Common myeloid progenitor, CD34-positive (primary cell): ENCODE measurements at regions not wholly inside any gene's neighbourhood (a gene's known extent, or its start where the extent isn't known, plus 50 kb on each side); places are given as distances from the start of the nearest gene placed in this dataset.

ENCODE experiments used
- CTCF ChIA-PET: fragments of 350-600 bp; sonication (Branson Sonifier 250); formaldehyde crosslinking; loops from one replicate; lab custom pipeline; 2021; ENCODE audit warnings: antibody characterized with exemption; lab: Charles Lee
- POLR2A ChIA-PET: fragments of 350-600 bp; sonication (Branson Sonifier 250); formaldehyde crosslinking; loops from one replicate; lab custom pipeline; 2021; ENCODE audit warnings: antibody characterized with exemption; lab: Charles Lee
- DNase-seq, 3 donors: peaks; one replicate each; pipeline versions ENCODE4 v3.0.0 to v3.0.0-alpha.2; 2013
- H3K27ac ChIP-seq, 2 experiments: 1 replicate in 1 of 2; 2 replicates in 1 of 2; pipeline ENCODE4 v1.7.0; 2013; ENCODE audit warnings: inconsistent platforms in 2 of 2, low read length in 2 of 2, mild to moderate bottlenecking in 2 of 2, low read depth in 1 of 2, moderate library complexity in 1 of 2; ENCODE audit not compliant: severe bottlenecking in 2 of 2, insufficient read depth in 1 of 2, poor library complexity in 1 of 2
- H3K27me3 ChIP-seq, 5 experiments: replicated peaks in 2 of 5; 1 replicate in 3 of 5; 2 replicates in 2 of 5; pipeline versions ENCODE4 v1.6.1 to v1.7.0; 2013; ENCODE audit warnings: low read length in 4 of 5, mild to moderate bottlenecking in 2 of 5, moderate library complexity in 2 of 5, inconsistent platforms in 1 of 5; ENCODE audit not compliant: insufficient read depth in 5 of 5, control insufficient read depth in 4 of 5
- H3K36me3 ChIP-seq, 4 experiments: 1 replicate in 2 of 4; 2 replicates in 2 of 4; pipeline versions ENCODE4 v1.6.1 to v1.7.0; 2013; ENCODE audit warnings: low read length in 3 of 4, control low read depth in 1 of 4, mild to moderate bottlenecking in 1 of 4; ENCODE audit not compliant: control insufficient read depth in 4 of 4, insufficient read depth in 4 of 4
- H3K4me1 ChIP-seq, 4 experiments: 1 replicate in 3 of 4; 2 replicates in 1 of 4; pipeline versions ENCODE4 v1.6.1 to v1.7.1; 2013; ENCODE audit warnings: low read length in 3 of 4, mild to moderate bottlenecking in 3 of 4, control low read depth in 1 of 4, inconsistent platforms in 1 of 4, moderate library complexity in 1 of 4; ENCODE audit not compliant: control insufficient read depth in 4 of 4, insufficient read depth in 4 of 4; ENCODE audit errors: control extremely low read depth in 1 of 4
- H3K4me3 ChIP-seq, 7 experiments: 1 replicate in 4 of 7; 2 replicates in 3 of 7; pipeline versions ENCODE4 v1.5.1 to v1.7.0; 2013; ENCODE audit warnings: mild to moderate bottlenecking in 7 of 7, low read length in 6 of 7, moderate library complexity in 6 of 7, inconsistent platforms in 2 of 7, low read depth in 2 of 7, control low read depth in 1 of 7; ENCODE audit not compliant: insufficient read depth in 4 of 7, control insufficient read depth in 1 of 7; ENCODE audit errors: extremely low read depth in 1 of 7
- H3K9me3 ChIP-seq, 5 experiments: 1 replicate in 4 of 5; 2 replicates in 1 of 5; pipeline versions ENCODE4 v1.6.1 to v1.7.1; 2013; ENCODE audit warnings: low read length in 4 of 5, mild to moderate bottlenecking in 2 of 5, inconsistent platforms in 1 of 5, low read depth in 1 of 5, moderate library complexity in 1 of 5; ENCODE audit not compliant: control insufficient read depth in 4 of 5, insufficient read depth in 2 of 5; ENCODE audit errors: control extremely low read depth in 1 of 5
- WGBS: methylation state at CpG from one replicate; pipeline ENCODE4 v1.1.5; 2013; ENCODE audit not compliant: insufficient coverage; 5-methylcytosine and 5-hydroxymethylcytosine counted together

GRCh38 chr2:133661392-133661791 is 93.1 kb upstream of the NCKAP5 start:
- 96% methylated on average over 4 of the region's 4 CpGs for whole genome bisulfite sequencing
- H3K27me3 ChIP-seq, result no peaks in the 10 kb centered on the region
- H3K4me1 ChIP-seq, result no peaks in the 10 kb centered on the region
- POLR2A ChIA-PET, result no interaction called here
- no peak overlapping the region for H3K4me3 ChIP-seq
- CTCF ChIA-PET, result interaction anchor here (0.7 kb wide), 1 partner anchor 818 kb away, joined by 3 read pairs; no protein-coding TSS in a partner anchor
- H3K9me3 ChIP-seq, result no peaks in the 10 kb centered on the region
- no peak overlapping the region for H3K27ac ChIP-seq
- no peak for DNase-seq
- H3K36me3 ChIP-seq, result no peaks in the 10 kb centered on the region

GRCh38 chr2:133666621-133667020 is 98.4 kb upstream of the NCKAP5 start:
- ChIA-PET CTCF (no interaction called here), POLR2A (no interaction called here)
- H3K4me3 ChIP-seq, result no peak overlapping the region
- no CpG with 5 or more reads among the region's 1 CpG for WGBS
- no peak for DNase-seq
- H3K36me3 ChIP-seq, result no peaks in the 10 kb centered on the region
- no peak overlapping the region for H3K27ac ChIP-seq
- H3K9me3 ChIP-seq, result peaks cover 0 to 9% (median 0%) of the 10 kb centered on the region in 5 experiments
- no peaks in the 10 kb centered on the region for H3K4me1 ChIP-seq
- no peaks in the 10 kb centered on the region for H3K27me3 ChIP-seq

DNA sequence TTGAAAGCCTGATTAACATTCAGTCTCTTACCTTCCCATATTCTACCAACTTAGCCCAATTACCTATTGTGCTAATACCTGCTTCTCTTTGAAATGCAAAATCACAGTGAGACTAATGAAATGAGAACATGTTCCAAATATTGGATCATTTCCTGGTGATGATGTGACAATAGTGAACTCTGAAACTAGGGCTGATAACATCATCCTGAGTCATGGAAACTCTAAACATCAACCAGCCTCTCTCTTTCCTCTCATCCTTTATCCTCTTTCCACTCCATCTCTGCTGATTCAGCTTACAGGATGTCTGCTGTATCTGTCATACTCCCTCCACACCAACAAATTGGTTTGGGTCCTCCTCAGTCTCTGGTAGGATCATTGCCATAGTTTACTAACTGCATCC is 98.8 kb upstream of the NCKAP5 start:
- no peak for DNase-seq
- no peak overlapping the region for H3K27ac ChIP-seq
- ChIA-PET CTCF (no interaction called here), POLR2A (no interaction called here)
- no peaks in the 10 kb centered on the region for H3K4me1 ChIP-seq
- peaks cover 0 to 9% (median 0%) of the 10 kb centered on the region in 5 experiments for H3K9me3 ChIP-seq
- no peak overlapping the region for H3K4me3 ChIP-seq
- H3K27me3 ChIP-seq, result no peaks in the 10 kb centered on the region
- H3K36me3 ChIP-seq, result no peaks in the 10 kb centered on the region

DNA sequence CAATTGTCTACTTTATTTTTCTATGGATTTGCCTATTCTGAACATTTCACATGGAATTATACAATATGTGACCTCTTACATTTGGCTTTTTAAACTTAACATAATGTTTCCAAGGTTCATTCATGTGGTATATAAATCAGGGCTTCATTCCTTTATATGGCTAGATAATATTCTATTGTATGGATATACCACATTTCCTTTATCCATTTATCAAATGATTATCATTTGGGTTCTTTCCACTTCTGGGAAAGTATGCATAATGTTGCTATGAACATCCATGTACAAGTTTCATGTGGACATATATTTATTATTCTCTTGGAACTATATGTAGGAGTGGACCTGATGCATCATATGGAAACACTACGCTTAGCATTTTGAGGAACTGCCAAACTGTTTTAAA is 99.7 kb upstream of the NCKAP5 start:
- POLR2A ChIA-PET, result no interaction called here
- CTCF ChIA-PET, result no interaction called here
- no peak overlapping the region for H3K4me3 ChIP-seq
- H3K4me1 ChIP-seq, result no peaks in the 10 kb centered on the region
- no CpG with 5 or more reads among the region's 1 CpG for WGBS
- H3K27me3 ChIP-seq, result no peaks in the 10 kb centered on the region
- no peaks in the 10 kb centered on the region for H3K36me3 ChIP-seq
- H3K27ac ChIP-seq, result no peak overlapping the region
- DNase-seq, result no peak
- H3K9me3 ChIP-seq, result peaks cover 0 to 9% (median 0%) of the 10 kb centered on the region in 5 experiments

DNA sequence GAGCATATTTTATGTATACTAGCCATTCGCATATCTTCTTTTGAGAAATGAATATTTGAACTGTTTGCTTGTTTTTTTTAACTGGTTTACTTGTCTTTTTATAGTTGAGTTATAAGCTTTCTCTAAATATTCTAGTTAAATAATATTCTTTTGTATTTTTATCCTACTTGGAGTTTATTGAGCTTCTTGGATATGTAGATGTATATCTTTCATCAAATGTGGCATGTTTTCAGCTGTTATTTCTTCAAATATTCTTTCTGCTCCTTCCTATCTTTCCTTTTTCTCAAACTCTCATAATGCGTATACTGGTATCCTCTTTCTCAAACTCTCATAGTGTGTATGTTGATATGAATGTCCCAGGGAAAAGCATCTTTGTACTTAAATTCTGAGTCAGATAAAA is 100.3 kb upstream of the NCKAP5 start:
- no CpG with 5 or more reads among the region's 2 CpGs for WGBS
- no peak overlapping the region for H3K4me3 ChIP-seq
- no peak for DNase-seq
- H3K9me3 ChIP-seq, result peaks cover 0 to 9% (median 0%) of the 10 kb centered on the region in 5 experiments
- no peaks in the 10 kb centered on the region for H3K36me3 ChIP-seq
- no peaks in the 10 kb centered on the region for H3K4me1 ChIP-seq
- ChIA-PET POLR2A (no interaction called here), CTCF (no interaction called here)
- H3K27ac ChIP-seq, result no peak overlapping the region
- peaks cover 0 to under 1% (median 0%) of the 10 kb centered on the region in 5 experiments for H3K27me3 ChIP-seq

DNA sequence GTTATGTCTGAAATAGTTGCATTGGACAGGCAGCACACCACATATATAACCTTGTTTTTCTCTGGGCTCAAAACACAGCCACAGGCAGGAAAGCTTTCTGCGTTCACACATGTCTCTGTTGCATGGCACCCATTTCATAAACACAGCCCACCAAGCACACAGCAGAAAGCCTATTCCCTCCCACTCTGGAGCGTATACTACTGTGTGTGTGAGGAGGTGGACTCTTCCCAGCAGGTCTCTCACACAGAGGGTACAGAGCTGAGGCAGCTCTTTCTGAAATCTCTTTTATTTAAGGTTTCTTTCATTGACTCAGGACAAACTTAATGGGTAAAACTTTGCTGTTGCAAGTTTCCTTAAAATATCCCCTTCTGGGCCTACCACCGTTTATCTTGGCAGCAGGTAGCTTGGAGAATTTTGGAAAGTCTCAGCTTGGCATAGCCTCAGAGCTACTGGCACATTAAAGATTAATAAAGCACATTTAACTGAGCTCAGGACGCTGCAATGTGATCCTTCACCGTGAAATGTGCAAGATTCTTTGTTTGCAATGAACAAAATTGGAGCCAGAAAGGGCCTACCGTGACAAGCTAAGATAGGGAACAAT is 105.1 kb upstream of the NCKAP5 start:
- Histone ChIP-seq H3K36me3 (no peaks in the 10 kb centered on the region), H3K4me3 (no peak overlapping the region), H3K4me1 (no peaks in the 10 kb centered on the region), H3K27me3 (peaks cover 0 to 15% (median 6%) of the 10 kb centered on the region in 5 experiments), H3K9me3 (peaks cover 0 to 8% (median 0%) of the 10 kb centered on the region in 5 experiments), H3K27ac (no peak overlapping the region)
- POLR2A ChIA-PET, result no interaction called here
- 100% methylated on average over 3 of the region's 6 CpGs for WGBS
- CTCF ChIA-PET, result interaction anchor here (0.6 kb wide), 1 partner anchor 28 kb away, joined by 3 read pairs; no protein-coding TSS in a partner anchor
- no peak for DNase-seq

DNA sequence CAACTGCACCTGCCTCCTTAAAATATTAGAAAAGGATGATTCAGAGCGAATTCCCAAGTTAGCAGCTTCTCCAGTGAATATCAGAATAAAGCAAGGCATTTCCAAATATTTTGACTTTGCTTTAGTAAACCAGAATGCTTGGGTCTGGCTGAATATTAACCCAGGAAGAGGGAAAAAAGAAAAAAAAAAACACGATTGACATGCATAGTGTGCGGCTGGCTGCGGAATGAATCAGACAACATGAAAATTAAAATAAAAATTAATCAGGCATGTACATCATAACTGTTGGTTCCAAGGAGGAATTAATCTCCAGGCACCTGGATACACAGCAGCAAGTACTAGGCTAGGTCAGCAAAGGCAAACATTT is 105.8 kb upstream of the NCKAP5 start:
- ChIA-PET POLR2A (no interaction called here), CTCF (interaction anchor here (0.6 kb wide), 1 partner anchor 29 kb away, joined by 3 read pairs; no protein-coding TSS in a partner anchor)
- no CpG with 5 or more reads among the region's 4 CpGs for WGBS
- H3K9me3 ChIP-seq, result peaks cover 0 to 1% (median 0%) of the 10 kb centered on the region in 5 experiments
- peaks cover 0 to 15% (median 6%) of the 10 kb centered on the region in 5 experiments for H3K27me3 ChIP-seq
- no peak overlapping the region for H3K27ac ChIP-seq
- no peak overlapping the region for H3K4me3 ChIP-seq
- no peaks in the 10 kb centered on the region for H3K4me1 ChIP-seq
- no peaks in the 10 kb centered on the region for H3K36me3 ChIP-seq
- no peak for DNase-seq
